HG03469 (cell line): ENCODE measurements at regions not wholly inside any gene's neighbourhood (a gene's known extent, or its start where the extent isn't known, plus 50 kb on each side); places are given as distances from the start of the nearest gene placed in this dataset.

ENCODE experiments used
- ATAC-seq: cut with Tn5 transposase; IDR thresholded peaks from one replicate; pipeline ENCODE4 v1.9.1; 2021; ENCODE audit warnings: mild to moderate bottlenecking, moderate library complexity, moderate number of reproducible peaks; ENCODE audit not compliant: unreplicated experiment

DNA sequence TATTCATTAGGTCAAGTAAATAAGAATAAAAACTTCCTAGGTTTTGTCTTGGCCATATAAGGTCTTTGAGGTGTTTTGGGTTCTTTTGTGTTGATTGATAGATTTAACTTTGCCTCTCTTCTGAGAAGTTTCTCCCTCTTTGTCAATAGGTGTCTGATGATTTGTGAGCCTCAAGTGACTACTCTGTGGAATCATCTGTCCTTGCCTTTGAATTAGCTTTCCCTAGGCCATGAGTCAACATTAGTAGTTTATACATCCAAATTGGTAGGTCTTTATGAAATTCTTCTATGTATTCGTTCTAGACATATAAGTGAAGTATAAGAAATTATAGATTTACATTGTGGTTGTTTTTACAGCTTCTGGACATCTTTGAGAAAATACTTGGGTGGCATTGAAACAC is 864.4 kb downstream of the USP25 start:
- no peak for ATAC-seq

DNA sequence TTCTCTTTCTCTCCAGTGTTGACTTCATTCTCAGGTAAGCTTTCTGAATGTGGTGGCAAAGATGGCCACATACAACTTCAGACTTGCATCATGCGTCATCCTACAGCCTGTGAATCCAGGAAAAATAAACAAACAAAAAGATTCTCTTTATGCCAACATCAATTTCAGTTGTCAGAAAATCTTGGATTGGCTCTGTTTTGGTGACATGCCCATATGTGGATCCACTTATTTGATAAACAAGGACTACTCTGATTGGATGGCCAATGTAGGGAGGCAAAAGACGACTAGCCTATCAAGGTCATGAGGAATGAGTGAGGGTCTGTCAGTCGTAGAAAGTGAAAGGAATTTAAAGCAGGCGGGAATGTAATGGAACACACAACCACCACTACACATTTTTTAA is 866.6 kb downstream of the USP25 start:
- no peak for ATAC-seq

DNA sequence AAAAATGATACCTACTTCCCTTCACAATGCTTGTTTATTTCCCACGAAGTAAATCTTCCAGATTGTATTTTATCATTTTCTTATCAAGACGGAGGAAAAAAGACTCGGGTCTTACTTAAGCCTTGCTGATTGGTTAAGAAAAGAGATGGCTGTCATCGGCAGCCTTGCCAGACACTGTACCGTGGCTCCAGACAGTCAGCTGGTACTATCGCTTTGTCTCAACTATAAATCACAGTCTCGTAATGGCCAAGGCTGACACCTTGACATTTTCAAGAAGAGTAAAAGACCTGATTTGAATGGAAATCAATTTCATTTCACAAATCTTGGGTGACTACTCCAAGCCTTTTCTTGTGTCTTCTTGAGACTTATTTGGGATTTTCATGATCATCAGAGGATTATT is 868.0 kb downstream of the USP25 start:
- ATAC-seq: no peak

DNA sequence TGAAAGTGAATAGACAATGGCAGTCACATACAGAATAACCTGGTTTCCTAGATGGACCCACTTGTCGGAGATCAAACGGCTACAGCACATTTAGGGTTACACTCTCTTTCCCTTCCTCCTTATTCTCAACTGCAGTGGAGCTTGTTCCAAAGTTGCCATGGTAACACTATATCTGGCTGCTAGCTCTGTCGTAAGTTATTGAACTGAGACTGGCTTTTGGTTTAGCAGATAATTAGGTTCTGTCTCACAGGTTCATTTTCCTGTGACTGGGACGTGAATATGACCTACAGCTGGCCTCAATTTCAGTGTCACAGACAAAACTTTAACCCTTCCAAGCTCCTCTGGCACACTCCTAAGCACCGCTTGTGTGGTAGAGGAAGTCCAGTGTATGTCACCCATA is 875.8 kb downstream of the USP25 start:
- ATAC-seq: no peak

DNA sequence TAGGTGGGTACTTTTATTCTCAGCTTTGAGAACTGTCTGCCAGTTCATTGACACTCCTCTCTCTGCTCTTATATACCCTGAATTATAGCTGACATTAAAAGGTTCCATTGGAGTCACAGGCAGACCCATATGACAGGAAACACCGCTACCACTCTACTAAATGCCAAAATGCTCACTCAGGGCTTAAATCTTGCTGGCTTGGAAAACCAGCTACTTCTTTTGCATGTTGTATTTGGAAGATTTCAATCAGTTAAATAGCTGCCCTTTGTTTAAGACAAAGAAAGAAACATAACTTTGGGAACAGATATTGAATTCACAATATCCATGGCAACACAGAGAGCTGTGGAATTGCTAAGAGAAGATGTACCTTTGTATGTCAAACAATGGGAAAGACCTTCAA is 876.5 kb downstream of the USP25 start:
- no peak for ATAC-seq

DNA sequence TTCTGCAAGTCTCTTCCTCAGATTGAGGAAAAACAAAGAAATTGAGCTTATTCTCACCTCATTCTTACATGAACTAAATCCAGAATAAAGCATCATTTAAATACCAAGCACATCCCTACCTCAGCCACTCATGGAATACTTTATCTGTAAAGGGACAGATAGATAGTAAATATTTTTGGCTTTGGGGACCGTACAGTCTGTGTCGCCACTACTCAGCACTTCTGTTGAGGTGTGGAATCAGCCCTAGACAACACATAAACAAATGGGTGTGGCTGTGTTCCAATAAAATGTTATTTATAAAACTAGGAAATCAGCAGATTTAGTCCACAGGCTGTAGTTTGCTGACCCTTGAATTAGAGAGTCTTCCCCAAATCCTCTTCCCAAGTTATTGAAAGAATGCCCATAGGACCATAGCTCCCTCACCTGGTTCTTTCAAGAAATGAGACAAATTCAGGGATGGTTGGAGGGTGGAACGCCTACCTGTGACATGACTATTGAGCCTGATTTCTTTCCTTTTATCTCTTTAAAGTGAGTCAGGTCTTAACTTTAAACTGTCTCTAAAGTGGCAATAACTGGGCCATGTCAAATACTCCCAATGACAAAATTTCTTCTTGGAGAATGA is 878.5 kb downstream of the USP25 start:
- no peak for ATAC-seq

DNA sequence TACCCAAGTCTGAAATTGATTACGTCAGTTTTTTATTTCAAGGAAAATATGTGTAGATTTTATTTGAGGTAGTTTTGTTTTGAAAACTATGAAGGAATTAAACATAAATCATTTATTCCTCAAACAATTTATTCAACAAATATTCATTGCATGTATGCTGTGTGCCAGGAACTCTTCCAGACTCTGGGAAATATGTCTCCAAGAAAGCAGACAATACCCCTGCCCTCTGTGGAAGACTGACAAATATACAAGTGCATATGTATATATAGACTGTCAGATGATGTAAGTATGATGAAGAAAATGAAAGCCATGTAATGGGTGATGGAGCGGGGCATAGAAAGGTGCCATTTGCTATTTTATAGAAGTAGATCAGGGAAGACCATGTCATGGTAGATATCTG is 889.5 kb downstream of the USP25 start:
- ATAC-seq: no peak

DNA sequence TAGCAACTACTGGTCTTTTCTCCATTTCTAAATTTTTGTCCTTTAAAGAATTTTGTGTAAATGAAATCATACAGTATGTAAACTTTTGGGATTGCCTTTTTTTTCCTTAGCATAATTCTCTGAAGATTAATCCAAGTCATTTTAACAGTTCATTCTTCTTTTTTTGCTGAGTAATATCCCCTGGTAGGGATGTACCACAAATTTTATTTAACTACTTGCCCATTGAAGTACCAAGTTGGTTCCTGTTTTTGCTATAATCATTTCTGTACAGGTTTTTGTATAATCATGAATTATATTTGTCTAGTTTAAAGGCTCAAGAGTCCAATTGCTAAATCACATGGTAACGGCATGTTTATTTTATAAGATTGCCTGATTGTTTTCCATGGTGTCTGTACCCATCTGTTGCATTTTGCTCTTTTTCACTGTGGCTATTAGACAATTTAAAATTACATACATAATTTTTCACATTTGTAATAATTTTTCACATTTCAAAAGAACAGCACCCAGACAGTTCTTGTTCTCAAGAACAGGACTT is 891.1 kb downstream of the USP25 start:
- ATAC-seq: no peak

DNA sequence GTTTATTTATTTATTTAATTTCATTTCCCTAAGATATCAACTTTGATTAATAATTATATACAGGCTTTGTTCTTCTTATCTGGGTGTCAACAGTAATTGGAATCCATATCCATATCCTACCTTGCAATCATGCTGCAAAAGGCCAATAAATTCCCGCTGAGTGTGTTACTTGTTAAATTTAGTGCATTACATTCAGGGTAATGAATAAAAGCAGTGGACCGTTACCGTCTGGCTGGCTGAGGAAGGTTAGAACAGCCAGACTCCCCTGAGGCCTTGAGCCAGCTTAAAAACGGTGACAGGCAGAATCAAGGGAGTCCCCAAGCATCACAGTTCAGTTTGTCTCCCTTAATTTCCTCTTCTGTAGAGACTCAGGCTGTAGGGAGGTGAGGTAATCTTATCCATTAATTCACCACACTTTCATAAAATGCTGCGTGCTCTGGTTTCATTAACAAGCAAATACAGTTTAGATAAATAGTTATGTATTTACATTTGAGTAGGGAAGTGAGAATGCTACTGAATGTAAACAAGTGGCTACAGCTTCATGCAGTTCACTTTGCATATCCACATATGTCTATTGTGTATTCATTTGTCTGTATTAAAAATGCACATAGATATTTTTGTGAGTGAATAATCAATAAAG is 888.2 kb upstream of the CXADR start:
- ATAC-seq: no peak

DNA sequence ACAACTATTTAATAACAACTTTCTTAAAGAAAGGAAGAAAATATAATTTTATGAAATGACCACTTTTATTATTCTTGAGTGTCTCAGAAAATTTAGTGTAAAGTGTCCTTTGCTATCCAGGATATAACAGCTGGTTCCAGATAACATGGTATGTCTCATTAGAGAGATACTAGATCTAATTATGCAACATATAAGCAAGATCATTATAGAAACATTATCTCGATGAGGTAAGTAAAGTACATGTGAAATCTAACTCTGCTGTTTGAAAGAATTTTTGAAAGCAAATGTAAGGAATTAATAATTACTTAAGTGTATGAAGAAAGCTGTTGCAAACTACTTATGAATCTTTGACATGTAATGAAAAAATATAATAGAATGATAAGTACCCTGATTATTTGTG is 887.4 kb upstream of the CXADR start:
- no peak for ATAC-seq

DNA sequence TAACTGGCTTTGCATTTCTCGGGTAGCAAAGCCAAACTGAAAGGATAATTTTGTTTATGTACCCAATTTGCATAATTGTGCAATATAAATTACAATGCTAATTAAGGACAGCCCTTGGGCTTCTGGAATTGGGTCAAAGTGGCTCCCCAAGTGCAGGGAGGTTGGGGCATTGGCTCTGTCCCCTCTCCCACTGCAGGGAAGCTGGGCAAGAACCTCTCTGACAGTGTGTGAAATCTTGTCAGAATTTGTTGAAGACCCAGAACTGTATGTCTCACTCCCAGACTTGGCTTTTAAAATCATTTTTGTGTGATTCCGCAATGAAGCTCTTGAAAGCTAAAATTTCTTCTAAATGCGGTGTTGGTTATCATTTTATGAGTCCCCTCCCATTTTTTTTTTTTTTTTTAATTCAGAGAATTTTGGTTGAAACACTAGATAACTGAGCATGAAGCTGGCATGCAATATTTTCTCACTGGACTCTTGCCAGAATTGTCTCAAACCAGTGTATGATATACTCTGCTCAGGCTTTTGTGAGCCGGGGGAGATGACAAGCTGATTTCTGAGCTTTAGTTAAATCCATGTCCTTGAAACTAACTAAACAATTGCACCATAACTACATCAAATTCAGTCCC is 878.9 kb upstream of the CXADR start:
- ATAC-seq: no peak

DNA sequence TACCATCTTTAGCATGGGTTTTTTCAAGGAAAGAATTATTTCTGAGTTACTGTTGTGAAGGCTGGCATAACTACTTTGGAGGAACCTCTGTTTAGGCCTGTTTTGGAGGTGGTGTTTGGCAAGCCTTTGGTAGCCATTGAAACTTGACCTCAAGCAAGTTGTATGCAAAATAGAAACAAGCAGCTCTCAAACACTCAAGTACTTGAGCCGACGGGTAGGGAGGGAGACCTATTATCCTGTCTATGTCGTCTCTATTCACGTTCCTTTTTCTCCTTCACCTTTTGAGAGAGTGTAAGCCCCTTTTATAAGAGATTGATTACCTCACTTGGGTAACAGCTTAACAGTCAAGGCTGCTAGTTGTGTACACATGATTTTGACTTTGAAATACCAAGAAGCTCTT is 878.3 kb upstream of the CXADR start:
- no peak for ATAC-seq

DNA sequence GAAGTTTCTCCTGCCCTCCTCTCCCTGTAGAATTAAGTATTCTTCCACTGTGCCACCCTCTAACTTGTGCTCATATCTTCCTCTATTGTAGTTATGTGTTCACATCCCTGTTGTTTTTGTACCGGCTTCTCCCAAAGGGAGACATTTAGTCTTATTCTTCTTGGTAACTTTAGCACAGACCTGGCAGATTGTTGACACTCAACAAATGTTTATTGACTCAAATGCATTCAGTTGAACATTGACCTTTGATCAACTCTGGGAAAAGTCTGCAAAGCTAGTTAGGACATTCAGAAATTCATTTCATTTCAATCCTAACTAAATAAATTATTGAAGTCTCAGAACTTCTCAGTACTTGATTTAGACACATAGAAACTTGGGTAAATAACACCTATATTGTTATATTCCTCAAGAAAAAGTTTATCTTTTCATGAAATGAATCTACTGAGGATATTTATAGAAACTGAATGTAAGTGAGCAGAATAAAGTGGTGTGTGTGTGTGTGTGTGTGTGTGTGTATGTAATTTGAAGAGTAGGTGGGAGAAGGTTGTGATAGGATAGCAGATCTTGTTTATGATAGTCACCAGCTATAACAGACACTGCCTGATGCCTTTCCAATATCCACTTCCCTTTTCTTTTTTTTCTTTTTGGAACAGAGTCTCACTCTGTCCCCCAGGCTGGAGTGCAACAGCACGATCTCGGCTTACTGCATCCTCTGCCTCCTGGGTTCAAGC is 872.4 kb upstream of the CXADR start:
- no peak for ATAC-seq

DNA sequence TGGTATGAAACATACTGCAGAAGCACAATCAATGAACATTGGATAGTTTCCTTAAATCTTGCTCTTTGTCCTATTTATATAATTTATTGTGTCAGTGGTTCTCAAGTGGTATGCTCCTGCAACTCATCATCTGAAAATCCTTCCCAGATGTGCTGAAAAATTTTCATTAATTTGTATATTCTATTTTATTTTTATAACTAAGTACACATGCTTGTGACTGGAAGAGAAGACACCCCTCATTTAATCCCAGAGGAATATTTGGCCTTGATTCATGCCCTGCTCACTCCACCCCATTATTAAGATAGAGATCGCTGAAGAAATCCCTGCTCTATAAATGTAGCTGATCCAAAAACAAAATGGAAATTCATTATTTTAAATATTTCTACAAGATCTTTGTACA is 870.5 kb upstream of the CXADR start:
- no peak for ATAC-seq

DNA sequence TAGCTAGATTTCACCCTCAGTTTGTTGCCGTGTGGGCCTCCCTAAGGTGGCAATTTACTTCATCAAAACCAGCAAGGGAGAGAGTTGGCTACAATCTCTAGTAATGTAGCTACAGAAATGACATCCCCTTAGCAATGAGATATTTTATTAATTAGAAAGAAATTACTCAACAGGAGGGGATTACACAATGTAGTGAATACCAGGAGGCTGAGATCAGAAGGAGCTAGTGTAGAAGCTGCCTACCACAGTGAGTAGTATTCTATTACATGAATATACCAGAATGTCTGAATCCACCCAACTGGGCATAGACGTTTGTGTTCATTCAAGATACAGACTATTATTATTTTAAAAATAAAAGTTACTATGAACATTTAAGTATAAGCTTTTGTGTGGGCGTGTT is 868.2 kb upstream of the CXADR start:
- ATAC-seq: no peak

DNA sequence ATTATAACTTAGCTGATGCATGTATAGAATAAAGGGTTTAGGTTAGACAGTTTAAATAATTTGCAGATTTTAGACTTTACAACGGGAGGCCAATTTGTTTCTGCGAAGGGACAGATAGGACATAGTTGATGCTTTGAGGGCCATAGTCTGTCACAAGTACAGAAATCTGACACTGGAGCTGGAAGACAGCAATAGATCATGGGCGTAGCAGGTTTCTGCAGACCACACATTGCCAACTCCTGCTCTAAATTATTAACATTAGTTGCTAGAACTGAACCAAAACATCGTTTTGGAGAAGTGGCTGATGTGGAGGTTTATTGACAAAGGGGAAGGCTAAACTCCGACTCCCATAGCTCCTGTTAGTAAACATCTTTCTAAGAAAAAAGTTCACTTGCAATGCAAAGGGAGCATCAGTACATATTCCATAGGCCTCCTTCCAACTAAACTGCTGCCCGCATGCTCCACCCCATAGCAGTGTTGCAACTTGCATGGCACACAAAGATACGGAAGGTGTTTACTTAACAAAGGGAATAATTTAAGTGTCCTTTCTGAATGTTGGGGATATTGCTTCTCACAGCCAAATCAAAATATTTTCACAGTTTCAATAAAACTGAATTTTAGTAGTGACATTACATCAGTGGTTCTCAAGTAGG is 862.0 kb upstream of the CXADR start:
- no peak for ATAC-seq

DNA sequence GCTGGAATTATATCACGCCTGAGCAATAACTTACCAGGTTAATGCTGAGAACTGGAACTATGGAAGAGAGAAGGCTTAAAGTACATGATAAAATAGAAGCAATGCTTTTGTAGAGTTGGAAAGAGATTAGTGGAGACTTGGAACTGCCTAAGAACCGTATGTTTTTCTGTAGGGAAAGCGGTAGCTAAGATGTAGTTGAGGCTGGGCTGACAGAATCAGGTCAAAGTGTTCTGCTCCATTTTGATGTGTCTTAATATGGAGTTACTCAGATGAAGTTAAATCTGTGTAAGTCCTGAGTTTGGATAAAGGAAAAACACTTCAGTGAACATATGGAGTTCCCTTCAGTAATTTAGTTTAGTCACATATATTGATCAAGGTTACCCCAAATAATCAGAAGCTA is 860.9 kb upstream of the CXADR start:
- ATAC-seq: no peak

DNA sequence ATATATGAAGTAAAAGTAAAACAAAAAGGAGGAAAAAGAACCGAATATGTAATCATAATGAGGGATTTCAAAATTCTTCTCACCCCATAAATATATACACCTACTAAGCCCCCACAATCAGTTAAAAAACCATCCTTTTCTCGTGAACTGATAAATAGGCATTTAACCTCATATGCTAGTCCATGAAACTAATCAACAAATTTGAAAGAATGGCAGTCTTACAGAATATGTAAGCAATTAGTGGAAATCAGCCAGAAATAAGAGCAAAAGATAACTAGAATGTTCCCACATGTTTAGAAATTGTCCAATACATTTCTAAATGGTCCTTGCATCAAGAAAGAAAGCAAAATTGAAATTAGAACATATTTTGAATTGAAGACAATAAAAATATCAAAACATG is 849.4 kb upstream of the CXADR start:
- no peak for ATAC-seq

DNA sequence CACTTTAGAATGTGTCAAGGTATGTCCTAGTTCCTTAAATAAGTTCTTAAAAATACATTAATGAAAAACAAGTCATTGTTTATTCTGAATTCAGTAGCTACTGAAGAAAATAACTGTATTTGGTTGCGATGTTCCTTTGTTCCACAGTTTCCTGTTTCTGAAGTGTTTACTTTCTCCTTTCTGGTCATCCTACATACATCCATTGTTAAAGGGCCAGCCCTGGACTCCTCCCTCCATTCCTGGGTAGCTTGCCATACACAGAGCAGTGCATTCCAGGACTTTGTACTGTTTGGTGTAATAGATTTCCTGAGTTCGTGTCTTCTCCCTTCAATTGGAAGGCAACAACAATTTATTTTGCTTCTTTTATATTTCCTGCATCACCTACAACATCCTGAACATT is 845.4 kb upstream of the CXADR start:
- ATAC-seq: no peak

DNA sequence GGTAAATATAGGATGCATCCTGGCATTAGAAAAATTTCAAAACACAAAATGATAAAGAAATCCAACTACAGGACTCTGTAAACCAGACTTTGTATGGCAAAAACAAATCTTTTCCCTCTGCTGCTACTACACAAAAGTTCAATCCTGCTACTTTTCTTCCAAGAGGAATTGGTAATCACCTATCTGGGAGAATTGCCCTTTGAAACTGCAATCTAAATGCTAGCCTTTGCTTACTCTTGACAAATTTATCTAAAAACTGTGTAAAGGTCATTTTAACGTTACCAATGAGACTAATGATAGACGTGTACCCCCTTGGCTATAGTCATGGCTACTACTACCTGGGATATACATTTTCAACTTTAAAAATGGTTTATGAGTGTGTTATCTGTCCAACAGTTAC is 837.9 kb upstream of the CXADR start:
- no peak for ATAC-seq

DNA sequence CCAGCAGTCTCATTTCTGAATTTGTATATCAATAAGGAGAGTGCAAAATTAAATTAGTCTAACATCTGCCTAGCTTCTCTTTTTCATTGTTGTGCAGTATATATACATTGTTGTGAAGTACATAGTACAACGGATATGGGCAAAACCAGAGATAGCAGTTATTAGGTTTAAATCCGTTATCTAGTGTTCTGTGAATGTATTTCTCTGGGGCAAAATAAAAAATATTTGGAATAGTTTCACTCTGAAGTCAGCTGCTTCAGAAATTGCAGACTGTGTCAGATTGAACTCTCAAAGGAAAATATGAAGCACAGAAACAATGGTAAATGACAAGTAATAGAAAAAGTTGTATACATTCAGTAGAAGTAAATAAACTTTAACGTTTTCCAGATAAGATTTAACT is 836.5 kb upstream of the CXADR start:
- no peak for ATAC-seq
